NAMALWA (cell line): ENCODE measurements at regions not wholly inside any gene's neighbourhood (a gene's known extent, or its start where the extent isn't known, plus 50 kb on each side); places are given as distances from the start of the nearest gene placed in this dataset.

Experiments used
- DNase-seq: peaks from one replicate; pipeline ENCODE4 v3.0.0-alpha.2; 2015; ENCODE audit warnings: low spot score

DNA sequence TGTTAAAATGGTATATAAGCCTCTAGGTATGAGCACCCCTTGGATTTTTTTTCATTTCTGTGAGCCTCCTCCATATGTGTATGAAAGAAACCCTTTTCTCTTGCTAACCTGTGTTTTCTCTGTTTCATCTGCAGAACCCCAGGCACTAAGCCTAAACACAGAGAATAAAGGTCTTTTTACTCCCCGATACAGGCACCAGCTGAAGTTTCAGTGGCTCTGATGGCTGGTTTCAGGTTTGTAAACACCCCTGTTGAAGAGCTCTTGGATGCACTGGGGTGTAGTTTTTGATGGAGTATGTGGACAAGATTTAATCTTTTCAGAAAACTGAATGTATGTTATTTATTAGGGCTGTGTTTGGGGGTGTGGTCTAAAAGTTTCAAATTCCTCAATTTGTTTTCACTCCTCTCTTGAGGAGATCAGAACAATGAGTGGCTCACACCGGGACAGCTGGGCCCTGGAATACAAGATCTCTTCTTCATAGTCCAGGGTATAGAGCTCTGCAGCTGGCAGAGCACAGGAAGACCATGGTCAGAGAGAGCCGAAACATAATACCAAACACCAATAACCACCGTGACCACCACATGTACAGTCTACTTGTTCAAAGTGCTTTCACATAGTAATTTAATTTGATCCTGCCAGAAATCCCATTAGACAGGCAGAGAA, 50.2 kb upstream of the VTCN1 start:
- no peak for DNase-seq
